Muscle layer of duodenum (tissue), 2 donors: ENCODE measurements at regions not wholly inside any gene's neighbourhood (a gene's known extent, or its start where the extent isn't known, plus 50 kb on each side); places are given as distances from the start of the nearest gene placed in this dataset.

Experiments used
- H3K27ac ChIP-seq: one replicate; pipeline ENCODE4 v1.7.0; 2013; ENCODE audit warnings: mild to moderate bottlenecking, low read length
- H3K27me3 ChIP-seq: one replicate; pipeline ENCODE4 v1.7.0; 2013; ENCODE audit warnings: low read depth, mild to moderate bottlenecking, control low read depth, low read length
- H3K36me3 ChIP-seq, 2 donors: one replicate each; pipeline ENCODE4 v1.7.0; 2013; ENCODE audit warnings: low read length in 2 of 2, control low read depth in 1 of 2, mild to moderate bottlenecking in 1 of 2; ENCODE audit not compliant: insufficient read depth in 2 of 2, control insufficient read depth in 1 of 2
- H3K4me1 ChIP-seq, 2 donors: one replicate each; pipeline ENCODE4 v1.7.0; 2013; ENCODE audit warnings: low read length in 2 of 2, mild to moderate bottlenecking in 2 of 2, control low read depth in 1 of 2, moderate library complexity in 1 of 2; ENCODE audit not compliant: insufficient read depth in 2 of 2, control insufficient read depth in 1 of 2
- H3K4me3 ChIP-seq, 2 donors: one replicate each; pipeline ENCODE4 v1.7.0; 2013; ENCODE audit warnings: low read length in 2 of 2, low read depth in 1 of 2, mild to moderate bottlenecking in 1 of 2
- H3K9me3 ChIP-seq, 2 donors: one replicate each; pipeline ENCODE4 v1.7.0; 2013; ENCODE audit warnings: low read length in 2 of 2, control low read depth in 1 of 2, mild to moderate bottlenecking in 1 of 2; ENCODE audit not compliant: control insufficient read depth in 1 of 2
- donor health status: healthy.

DNA sequence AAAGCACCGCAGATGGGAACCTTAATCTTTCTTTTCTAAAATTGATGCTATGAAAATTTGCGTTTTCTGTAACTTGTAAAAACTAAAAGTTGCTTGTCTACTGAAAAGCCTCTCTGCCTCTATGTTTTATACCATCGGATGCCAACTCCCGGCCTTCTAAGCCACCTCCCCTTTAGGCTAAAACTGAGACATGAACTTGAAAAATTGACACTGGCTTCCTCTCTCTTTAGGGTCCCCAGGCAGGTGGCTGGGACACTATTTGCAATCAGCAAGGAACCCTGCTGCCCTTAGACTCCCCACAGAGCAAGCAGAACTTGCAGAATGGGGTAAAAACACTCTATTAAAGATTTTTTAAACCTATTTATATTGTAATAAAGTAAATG, 151.1 kb upstream of the CAMK1G start:
- Histone ChIP-seq H3K9me3 (no peaks in the 10 kb centered on the region), H3K4me3 (no peak overlapping the region), H3K36me3 (no peaks in the 10 kb centered on the region), H3K27ac (no peak overlapping the region), H3K4me1 (no peaks in the 10 kb centered on the region), H3K27me3 (no peaks in the 10 kb centered on the region)

DNA sequence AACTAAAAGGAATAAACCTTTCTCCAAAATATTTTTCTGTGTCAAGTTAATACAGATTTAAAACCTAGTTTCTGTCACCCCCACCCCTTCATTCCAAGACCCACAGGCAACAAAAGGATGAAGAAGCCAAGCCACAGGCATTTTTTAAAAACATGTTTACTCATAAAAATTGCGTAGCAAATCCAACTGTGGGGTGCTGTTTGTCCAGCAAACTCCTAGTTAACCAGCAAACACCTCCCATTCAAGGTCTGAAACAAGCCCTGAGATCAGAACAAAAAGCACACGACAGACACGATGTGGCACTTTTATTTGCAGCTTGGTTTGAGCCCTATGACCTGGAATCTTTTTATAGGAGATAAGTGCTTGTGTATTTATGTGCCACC, 149.9 kb upstream of the CAMK1G start:
- no peaks in the 10 kb centered on the region for H3K4me1 ChIP-seq
- H3K4me3 ChIP-seq: no peak overlapping the region
- H3K27me3 ChIP-seq: no peaks in the 10 kb centered on the region
- H3K27ac ChIP-seq: no peak overlapping the region
- no peaks in the 10 kb centered on the region for H3K9me3 ChIP-seq
- H3K36me3 ChIP-seq: no peaks in the 10 kb centered on the region

DNA sequence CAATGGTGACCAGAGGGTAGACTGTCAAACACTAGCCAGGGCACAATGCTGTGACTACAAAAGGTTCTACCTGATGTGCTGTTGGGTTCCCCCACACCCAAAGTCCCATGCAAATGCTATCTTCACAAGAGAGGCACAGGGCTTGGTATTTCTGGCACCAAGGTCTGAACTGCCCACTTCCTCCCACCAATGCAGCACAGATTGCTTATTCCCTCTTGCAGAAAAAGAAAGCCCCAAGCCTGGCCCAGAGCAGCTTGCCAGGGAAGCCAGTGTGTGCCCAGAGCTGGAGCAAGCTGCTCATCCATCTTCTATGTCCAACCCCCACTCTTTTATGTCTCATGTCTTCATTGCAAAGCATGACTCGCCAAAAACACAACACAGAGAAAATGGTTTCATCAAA, 149.4 kb upstream of the CAMK1G start:
- Histone ChIP-seq H3K27me3 (no peaks in the 10 kb centered on the region), H3K27ac (no peak overlapping the region), H3K36me3 (no peaks in the 10 kb centered on the region), H3K4me1 (no peaks in the 10 kb centered on the region), H3K4me3 (no peak overlapping the region), H3K9me3 (no peaks in the 10 kb centered on the region)

DNA sequence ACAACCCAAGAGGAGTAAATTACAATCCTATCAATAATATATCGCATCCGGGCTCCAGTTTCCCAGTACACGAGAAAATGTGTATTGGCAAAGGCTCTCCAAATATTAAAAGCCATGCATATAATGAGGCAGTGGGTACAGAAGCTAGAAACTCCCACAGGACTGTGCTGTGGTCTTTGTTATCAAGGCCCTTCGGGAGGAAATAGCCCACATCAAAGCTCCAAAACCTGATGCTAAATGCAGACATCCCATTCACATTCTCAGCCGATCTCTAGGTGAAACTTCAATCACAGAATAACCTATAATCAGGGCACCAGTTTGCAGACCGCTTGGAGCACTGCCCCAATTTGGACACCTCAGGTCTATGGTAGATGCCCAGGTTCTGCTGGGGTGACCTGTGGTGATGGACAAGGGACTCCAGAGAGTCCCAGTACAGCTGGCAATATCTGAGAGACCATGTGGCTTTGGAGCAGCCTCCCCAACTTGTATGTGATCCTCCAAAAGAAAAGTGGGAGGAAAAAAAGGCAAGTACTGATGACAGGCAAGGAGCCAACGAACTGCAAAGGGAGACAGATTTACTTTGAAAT, 148.8 kb upstream of the CAMK1G start:
- Histone ChIP-seq H3K27ac (no peak overlapping the region), H3K27me3 (no peaks in the 10 kb centered on the region), H3K4me1 (no peaks in the 10 kb centered on the region), H3K36me3 (no peaks in the 10 kb centered on the region), H3K4me3 (no peak overlapping the region), H3K9me3 (no peaks in the 10 kb centered on the region)

DNA sequence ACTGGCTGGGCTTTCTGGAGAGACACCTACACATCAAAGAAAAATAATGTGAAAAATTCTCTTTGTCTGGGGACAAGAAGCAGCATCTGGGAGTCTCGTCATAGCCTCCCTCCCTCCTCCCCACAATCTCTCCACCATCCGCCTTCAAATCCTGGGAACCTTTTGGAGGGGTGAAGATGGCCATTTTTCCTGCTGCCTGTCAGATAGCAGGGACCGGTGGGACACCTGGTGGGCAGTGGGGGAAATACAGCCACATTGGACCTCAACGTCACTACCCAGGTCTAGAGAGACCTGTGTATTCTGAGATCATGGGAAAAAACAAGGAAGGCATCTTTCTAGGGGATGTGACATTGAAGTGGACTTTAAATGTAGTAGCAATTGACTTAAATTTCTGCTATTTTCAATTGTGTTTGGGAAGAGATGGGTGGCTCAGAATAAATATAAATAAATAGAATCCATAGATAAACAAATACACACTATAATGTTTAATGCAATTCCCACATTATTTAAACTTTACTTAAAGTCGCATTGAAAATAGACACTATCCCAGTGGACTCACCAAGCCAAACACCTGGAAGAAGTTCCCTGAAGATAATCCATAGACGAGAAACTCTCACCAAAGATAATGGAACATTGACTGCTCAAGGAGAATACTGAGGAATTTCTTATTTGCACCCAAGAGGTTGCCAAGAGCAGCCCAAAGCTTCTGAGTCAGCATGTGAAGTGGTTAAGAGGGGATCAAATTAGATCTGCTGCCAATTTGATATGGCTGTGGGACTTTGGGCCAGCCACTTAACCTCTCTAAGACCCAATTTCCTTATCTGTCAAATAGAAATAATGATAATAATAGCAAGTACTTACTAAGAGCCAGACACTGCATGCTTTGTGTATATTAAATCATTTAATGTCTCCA, 147.6 kb upstream of the CAMK1G start:
- Histone ChIP-seq H3K27me3 (no peaks in the 10 kb centered on the region), H3K4me1 (no peaks in the 10 kb centered on the region), H3K4me3 (no peak overlapping the region), H3K9me3 (peaks cover 0 to 3% of the 10 kb centered on the region in 2 donors), H3K36me3 (no peaks in the 10 kb centered on the region), H3K27ac (no peak overlapping the region)

DNA sequence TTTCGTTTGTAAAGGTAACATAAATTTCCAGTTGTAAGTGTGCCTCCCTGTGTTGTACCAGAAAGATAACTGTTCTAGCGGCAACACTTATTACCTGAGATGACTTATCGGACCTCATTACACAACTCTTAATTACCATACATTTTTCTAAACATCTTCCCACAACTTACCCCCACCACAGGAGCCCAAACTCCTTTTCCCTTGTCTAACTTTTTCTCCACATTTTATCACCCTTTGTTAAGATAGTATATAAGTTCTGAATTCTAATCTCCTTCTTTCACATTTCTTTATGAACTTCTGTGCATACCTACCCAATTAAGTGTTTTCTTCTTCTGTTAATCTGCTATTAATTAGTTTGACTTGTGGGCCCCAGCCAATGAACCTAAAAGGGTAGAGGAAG, 143.7 kb upstream of the CAMK1G start:
- Histone ChIP-seq H3K36me3 (no peaks in the 10 kb centered on the region), H3K4me3 (no peak overlapping the region), H3K27me3 (no peaks in the 10 kb centered on the region)

DNA sequence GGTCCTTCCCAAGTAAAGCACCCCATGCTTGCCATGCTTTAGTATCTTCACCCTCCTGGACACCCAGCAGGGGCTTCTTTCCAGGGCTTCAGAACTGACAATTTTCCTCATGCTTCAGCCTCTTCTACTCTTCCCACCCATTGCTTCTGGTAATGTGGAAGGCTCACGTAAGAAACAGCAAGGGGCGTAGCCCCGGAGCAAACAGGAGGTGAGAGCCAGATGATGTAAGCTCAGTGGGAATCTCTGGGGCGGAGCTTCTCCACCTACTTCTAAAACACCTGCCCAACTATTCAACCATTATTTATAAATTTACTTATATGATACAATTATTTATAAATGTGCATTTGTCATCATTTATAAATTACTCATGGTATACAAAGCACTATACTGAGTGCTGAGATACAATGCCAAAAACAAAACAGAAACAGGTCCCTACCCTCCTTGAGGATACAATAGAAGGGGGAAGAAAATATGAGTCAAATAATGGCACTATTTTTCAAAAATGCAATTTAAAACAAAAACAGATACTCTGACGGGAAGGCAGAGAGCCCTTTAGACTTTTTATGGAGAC, 140.1 kb upstream of the CAMK1G start:
- Histone ChIP-seq H3K27me3 (no peaks in the 10 kb centered on the region), H3K36me3 (no peaks in the 10 kb centered on the region), H3K4me3 (no peak overlapping the region), H3K9me3 (peaks cover 0 to 3% of the 10 kb centered on the region in 2 donors), H3K27ac (no peak overlapping the region), H3K4me1 (no peaks in the 10 kb centered on the region)

More for the DNA sequence above, 143.7 kb upstream of the CAMK1G start:
- Histone ChIP-seq H3K4me1 (no peaks in the 10 kb centered on the region), H3K27ac (no peak overlapping the region), H3K9me3 (peaks cover 0 to 3% of the 10 kb centered on the region in 2 donors)

DNA sequence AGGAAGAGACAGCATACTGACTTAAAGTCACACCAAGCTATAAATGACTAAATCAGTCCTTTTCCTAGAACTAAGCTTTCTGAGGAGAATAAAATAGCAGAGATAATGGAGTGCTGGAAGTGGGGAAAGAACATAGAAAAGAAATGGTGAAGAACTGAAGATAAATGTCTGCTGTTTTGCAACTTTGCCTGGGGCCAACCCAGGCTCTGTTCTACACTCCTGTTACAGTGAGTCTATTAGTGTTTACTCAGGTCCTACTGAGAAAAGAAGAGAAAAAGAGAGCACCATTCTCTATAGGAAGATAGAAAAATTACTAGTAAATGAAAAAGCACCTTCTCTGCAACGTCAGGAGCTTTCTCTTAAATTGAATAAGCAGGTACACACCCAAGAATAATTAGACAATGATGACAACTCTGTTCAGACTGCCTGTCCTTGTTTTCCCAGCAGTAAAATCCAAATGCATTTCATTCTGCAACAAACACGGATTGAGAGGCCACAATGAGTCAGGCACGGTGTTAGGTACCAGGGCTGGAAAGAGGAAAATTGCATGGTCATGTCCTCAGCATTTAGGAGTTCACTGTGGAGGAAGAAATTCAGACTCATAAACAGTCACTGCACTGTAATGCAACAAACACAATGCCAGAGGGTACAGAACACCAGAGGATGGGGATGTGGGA, 139.4 kb upstream of the CAMK1G start:
- Histone ChIP-seq H3K4me3 (no peak overlapping the region), H3K9me3 (peaks cover 0 to 3% of the 10 kb centered on the region in 2 donors), H3K36me3 (no peaks in the 10 kb centered on the region), H3K27me3 (no peaks in the 10 kb centered on the region), H3K4me1 (no peaks in the 10 kb centered on the region), H3K27ac (no peak overlapping the region)

DNA sequence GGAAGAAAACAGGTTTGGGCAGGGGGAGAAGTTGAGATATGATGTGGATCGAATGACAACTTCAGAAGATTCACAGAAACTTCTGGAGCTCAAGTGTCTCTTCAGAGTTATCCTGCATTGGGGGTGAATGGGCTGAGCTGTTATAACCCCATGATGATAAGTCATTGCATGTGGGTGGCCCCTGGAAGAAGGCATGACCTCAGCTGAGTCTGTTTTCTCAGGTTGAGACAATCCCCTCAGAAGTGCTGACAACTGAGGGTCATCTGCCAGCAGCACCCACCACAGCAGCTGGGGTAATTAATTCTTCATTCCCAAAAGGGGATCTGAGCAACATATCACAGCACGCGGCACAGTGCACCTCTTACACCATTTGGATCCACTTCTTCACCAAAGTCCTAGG, 138.6 kb upstream of the CAMK1G start:
- H3K9me3 ChIP-seq: peaks cover 0 to 3% of the 10 kb centered on the region in 2 donors
- H3K27ac ChIP-seq: no peak overlapping the region
- H3K4me3 ChIP-seq: no peak overlapping the region
- H3K4me1 ChIP-seq: no peaks in the 10 kb centered on the region
- H3K36me3 ChIP-seq: no peaks in the 10 kb centered on the region
- no peaks in the 10 kb centered on the region for H3K27me3 ChIP-seq

DNA sequence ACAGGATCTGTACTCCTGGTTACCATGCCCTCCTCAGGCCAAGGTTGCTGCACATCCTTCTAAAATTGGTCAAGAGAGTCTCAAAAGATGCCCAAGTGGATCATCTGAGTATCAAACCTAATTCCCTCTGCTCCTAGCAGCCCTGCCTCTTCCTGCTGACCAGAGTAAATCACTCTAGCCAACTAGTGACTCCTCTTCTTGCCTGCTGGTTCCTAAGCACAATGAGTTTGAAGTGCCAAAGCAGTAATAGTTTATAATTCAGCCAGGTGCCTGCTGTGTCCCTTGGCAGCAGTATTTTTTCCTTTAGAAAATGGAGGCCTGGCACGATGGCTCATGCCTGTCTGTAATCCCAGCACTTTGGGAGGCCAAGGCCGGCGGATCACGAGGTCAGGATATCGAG, 137.9 kb upstream of the CAMK1G start:
- Histone ChIP-seq H3K27me3 (no peaks in the 10 kb centered on the region), H3K4me1 (no peaks in the 10 kb centered on the region), H3K4me3 (no peak overlapping the region), H3K9me3 (no peaks in the 10 kb centered on the region), H3K36me3 (no peaks in the 10 kb centered on the region), H3K27ac (no peak overlapping the region)

DNA sequence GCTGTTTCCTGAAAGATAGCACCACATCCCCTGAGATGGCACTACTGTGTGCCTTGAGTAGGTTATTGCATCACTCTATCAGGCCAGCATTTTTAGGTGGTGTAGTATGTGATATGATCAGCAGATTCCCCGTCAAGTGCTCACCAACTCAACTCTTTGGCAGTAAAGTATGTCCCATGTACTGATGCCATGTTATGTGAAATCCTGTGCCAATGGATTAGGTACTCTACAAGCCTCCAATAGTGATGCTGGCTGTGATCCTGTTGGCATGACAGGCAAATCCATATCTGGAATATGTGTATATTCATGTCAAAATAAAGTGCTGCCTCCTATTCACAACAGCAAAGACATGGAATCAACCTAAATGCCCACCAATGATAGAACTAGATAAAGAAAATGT, 137.2 kb upstream of the CAMK1G start:
- H3K4me1 ChIP-seq: no peaks in the 10 kb centered on the region
- no peaks in the 10 kb centered on the region for H3K27me3 ChIP-seq
- H3K9me3 ChIP-seq: no peaks in the 10 kb centered on the region
- no peak overlapping the region for H3K27ac ChIP-seq
- no peak overlapping the region for H3K4me3 ChIP-seq
- no peaks in the 10 kb centered on the region for H3K36me3 ChIP-seq
